SU-DHL-6 (cell line): ENCODE measurements at regions not wholly inside any gene's neighbourhood (a gene's known extent, or its start where the extent isn't known, plus 50 kb on each side); places are given as distances from the start of the nearest gene placed in this dataset.

Experiments used
- EZH2phosphoT487 ChIP-seq: fragments of 200-600 bp; sonication (generic), shearing (Covaris generic); conservative IDR thresholded peaks from 2 replicates; pipeline ENCODE4 v1.6.1; 2018; ENCODE audit warnings: mild to moderate bottlenecking, antibody characterized with exemption, low read length, moderate library complexity, mixed read lengths
- TF ChIP-seq, protein P1 (sequence below): fragments of 200-600 bp; sonication (generic); IDR thresholded peaks from one replicate; pipeline ENCODE4 v1.5.1; 2017; ENCODE audit warnings: antibody characterized with exemption, mild to moderate bottlenecking, low read length, moderate library complexity; ENCODE audit not compliant: insufficient read depth, poor library complexity, severe bottlenecking

DNA sequence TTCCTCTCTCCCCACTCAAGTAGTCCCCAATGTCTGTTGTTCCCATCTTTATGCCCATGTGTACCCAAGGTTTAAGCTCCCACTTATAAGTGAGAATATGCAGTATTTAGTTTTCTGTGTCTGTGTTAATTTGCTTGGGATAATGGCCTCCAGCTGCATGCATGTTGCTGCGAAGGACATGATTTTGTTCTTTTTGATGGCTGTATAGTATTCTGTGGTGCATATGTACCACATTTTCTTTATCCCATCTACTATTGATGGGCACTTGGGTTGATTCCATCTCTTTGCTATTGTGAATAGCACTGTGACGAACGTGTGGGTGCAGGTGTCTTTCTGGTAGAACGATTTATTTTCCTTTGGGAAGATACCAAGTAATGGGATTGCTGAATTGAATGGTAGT, 170.2 kb upstream of the AUTS2 start:
- TF ChIP-seq, protein P1, sequence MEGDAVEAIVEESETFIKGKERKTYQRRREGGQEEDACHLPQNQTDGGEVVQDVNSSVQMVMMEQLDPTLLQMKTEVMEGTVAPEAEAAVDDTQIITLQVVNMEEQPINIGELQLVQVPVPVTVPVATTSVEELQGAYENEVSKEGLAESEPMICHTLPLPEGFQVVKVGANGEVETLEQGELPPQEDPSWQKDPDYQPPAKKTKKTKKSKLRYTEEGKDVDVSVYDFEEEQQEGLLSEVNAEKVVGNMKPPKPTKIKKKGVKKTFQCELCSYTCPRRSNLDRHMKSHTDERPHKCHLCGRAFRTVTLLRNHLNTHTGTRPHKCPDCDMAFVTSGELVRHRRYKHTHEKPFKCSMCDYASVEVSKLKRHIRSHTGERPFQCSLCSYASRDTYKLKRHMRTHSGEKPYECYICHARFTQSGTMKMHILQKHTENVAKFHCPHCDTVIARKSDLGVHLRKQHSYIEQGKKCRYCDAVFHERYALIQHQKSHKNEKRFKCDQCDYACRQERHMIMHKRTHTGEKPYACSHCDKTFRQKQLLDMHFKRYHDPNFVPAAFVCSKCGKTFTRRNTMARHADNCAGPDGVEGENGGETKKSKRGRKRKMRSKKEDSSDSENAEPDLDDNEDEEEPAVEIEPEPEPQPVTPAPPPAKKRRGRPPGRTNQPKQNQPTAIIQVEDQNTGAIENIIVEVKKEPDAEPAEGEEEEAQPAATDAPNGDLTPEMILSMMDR: no peak
- no peak for TF ChIP-seq EZH2phosphoT487
